Activated CD8-positive, alpha-beta memory T cell treated with anti-CD3 and anti-CD28 coated beads for 48 hours (primary cell): ENCODE measurements at regions not wholly inside any gene's neighbourhood (a gene's known extent, or its start where the extent isn't known, plus 50 kb on each side); places are given as distances from the start of the nearest gene placed in this dataset.
"Not testable (repeated sequence)": the region's sequence is repeated elsewhere in the genome, so short reads cannot be mapped to it uniquely, and the experiment has no call there.

Experiments used
- DNase-seq, 3 experiments: peaks; one replicate each; pipeline ENCODE4 v3.0.0-alpha.2; 2020; ENCODE audit warnings: low read depth in 2 of 3, low spot score in 2 of 3

DNA sequence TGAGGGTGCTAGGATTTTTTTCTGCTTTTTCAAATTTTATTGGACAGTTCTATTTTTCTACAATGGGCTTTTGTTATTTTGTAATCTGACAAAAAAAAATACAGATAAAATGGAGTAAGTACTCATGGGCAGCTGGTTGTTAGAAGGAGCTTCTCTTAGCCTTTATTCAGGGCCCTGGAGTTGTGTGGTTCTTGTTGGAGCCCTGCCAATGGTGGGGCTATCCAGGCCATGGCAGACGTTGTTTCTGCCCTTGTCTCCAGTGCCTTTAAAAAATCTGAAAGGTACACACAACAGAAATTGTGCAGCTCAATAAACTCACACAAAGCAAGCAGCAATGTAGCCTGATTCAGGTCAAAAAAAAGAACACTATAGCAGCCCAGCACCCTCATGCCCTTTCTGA lies 153.5 kb upstream of the GALNT2 start:
- DNase-seq: no peak

DNA sequence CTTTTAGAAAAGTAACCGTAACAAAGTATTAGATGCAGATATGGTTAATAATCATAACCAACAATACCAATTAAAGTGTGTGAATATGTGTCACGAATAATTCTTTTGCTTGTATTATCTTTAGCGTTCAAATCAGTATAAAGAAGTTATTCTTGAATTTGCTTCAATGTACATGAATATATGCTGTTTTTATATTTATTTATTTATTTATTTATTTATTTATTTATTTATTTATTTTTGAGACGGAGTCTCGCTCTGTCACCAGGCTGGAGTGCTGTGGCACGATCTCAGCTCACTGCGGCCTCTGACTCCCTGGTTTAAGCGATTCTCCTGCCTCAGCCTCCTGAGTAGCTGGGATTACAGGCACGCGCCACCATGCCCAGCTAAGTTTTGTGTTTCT lies 147.6 kb upstream of the GALNT2 start:
- not testable (repeated sequence) for DNase-seq

DNA sequence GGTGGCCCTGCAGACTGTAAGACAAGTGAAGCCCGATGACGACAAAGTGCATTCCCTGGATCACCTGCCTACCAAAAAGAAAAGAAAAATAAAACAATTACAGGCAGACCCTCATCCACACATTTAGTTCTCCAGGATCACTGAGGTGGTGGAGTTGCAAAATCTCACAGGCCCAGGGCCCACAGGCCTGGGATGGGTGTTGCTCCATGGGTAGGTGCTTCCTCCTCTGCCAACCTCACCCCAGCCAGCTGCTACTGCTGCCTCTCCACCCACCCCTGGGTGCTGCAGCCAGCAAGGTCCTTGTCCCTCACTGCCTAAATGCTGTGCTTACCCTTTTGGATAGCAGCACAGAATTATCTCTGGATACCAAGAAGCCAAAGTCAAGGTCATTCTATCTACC lies 146.4 kb upstream of the GALNT2 start:
- no peak for DNase-seq

DNA sequence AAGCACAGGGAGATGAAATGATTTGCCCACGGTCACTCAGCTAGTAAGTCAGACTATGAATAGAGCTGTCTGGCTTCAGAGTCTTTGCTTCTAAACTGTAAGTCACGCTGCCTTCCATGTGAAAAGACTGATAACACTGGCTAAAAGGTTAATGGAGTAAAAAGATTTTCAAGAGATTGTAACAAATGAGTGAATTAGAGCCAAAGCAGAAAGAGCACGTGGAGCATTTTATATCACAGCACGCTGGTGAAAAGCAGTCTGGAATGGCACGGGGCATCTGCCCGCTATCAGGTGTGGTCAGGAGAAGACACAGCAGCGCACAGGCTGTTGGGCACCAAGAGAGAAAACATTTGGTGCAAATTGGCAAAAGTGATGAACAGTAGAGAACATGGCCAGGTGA lies 144.8 kb upstream of the GALNT2 start:
- no peak for DNase-seq

DNA sequence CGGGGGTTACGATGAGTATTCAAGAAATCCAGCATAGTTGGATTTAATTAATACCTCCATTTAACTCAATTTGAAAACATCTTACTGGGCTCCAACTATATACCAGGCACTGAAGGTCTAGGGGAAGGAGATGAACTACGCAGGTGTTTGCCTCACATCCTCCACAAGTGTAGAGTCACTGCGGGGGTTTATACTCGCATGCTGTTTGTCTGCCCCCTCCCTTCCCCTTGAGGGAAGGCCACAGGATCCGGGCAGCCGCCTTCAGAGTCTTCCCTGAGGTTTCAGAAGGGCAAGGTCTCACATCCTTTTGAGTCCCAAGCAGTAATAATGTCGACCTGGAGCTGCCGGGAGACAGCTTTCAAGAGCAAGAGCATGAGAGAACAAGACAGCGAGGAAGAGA lies 142.4 kb upstream of the GALNT2 start:
- no peak for DNase-seq

DNA sequence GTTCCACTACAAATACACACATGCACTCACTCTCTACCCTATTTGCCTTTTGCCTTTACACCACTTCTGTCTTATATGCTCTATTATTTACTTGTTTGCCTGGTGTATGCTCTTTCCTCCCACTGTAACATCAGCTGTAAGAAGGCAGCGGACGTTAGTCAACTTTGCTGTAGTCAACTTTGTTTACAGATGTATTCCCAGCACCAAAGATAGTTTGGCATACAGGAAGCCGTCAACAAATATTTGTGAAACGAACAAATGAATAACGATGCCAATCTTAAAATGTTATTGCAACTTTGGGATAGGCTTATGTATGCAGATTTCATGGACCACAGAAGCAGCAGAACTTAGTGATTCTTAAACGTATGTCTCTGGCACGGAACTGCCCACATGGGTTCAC lies 138.3 kb upstream of the GALNT2 start:
- DNase-seq: no peak

DNA sequence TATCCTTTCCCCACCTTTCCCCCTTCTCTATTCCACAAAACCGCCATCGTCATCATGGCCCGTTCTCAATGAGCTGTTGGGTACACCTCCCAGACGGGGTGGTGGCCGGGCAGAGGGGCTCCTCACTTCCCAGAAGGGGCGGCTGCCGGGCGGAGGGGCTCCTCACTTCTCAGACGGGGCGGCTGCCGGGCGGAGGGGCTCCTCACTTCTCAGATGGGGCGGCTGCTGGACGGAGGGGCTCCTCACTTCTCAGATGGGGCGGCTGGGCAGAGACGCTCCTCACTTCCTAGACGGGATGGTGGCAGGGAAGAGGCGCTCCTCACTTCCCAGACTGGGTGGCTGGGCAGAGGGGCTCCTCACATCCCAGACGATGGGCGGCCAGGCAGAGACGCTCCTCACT lies 135.3 kb upstream of the GALNT2 start:
- not testable (repeated sequence) for DNase-seq

DNA sequence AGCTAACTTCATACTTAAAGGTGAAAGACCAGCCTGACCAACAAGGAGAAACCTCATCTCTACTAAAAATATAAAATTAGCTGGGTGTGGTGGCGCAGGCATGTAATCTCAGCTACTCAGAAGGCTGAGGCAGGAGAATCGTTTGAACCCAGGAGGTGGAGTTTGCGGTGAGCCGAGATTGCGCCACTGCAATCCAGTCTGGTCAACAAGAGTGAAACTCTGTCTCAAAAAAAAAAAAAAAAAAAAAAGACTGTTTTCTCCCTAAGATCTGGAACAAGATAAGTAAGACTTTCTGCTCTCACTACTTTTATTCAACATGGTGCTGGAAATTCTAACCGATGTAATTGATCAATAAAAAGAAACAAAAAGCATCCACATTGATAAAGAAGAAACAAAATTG lies 131.9 kb upstream of the GALNT2 start:
- DNase-seq: not testable (repeated sequence)

DNA sequence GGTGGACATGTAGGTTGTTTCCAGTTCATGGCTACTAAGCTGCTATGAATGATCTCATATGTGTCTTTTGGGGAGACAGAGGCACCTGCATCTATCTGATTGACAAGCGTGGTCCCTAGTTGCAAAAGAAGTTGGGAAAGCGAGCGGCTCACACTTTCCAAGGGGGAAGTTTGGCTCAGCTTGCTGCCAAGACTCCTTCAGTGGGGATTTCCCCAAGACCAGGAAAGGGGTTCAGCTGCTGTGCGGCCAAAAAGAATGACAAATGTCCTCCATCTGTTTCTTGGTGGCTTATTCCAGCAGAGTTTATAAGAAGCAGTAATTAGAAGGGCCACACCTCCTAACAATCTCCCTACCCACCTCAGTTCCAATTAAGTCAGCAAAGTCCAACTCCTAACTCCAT lies 128.5 kb upstream of the GALNT2 start:
- no peak for DNase-seq

DNA sequence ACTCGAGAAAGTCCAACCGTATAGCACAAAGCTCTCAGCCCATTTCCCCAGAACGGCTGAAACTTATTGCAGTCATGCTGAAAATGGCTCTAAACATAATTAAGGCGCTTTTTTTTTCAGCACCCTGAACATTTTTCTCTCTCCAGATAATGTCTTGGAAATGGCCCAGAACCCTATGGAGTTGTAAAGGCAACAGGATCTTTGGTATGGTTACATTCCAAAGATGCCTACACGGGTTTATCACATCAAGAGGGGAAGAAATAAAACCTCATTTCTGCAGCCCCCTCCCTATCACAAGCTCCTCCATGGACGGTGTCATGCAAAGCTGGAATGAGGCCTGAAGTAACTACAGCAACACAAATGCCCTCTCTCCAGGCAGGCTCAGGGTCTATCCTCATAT lies 126.4 kb upstream of the GALNT2 start:
- DNase-seq: no peak

DNA sequence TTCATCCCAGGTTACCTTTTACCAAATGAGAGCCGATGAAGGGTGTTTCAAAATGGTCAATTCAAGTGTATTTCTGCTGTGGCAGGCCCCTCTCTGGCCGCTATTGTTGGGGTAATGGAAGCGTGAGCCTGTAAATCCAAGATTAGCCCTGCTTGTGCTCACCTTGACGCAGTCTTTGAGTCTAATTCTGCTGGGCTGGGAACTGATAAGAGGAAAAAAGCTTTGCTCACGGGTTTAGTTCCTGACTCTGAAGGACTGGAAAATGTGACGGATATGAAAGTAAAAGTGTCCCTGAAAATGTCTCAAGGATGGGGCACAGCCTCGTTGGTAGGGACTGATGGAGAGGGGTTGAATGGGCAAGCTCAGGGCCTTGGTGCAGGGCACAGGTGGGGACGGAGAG lies 125.9 kb upstream of the GALNT2 start:
- DNase-seq: no peak

DNA sequence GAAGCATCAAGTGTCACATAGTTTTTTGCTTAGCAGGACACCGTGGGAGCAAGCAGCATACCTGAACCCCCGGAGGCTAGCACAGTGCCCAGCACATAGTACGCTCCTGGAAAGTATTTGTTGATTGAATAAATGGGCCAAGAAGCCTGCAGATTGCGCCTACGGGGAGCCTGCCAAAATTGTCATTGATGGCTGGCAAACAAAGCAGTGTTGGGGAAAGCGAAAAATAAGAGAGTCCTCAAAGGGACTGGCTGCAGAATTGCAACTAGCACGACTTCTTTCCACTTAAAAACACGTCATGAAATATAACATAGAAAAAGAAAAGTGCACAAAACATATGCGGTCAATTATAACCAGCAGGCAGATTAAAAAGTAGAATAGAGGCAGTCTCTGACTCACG lies 125.2 kb upstream of the GALNT2 start:
- DNase-seq: no peak

DNA sequence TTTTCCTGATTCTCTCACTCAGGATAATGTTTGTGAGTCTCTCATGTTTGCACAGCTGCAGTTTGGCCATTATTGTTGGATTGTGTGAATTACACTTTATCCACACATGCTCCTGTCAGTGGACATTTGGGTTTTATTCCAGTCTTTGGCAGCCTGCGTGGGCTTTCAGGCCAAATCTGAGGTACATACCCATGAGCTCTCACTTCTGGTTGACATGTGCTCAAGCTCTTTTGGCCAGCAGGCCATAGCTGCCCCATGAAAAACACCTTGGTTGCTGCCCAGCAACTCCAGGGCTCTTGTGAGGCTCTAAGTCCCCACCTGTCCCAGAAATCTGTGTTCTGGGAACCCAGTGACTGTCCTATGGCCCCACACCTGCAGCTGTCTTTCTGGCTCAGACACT lies 124.5 kb upstream of the GALNT2 start:
- DNase-seq: no peak

DNA sequence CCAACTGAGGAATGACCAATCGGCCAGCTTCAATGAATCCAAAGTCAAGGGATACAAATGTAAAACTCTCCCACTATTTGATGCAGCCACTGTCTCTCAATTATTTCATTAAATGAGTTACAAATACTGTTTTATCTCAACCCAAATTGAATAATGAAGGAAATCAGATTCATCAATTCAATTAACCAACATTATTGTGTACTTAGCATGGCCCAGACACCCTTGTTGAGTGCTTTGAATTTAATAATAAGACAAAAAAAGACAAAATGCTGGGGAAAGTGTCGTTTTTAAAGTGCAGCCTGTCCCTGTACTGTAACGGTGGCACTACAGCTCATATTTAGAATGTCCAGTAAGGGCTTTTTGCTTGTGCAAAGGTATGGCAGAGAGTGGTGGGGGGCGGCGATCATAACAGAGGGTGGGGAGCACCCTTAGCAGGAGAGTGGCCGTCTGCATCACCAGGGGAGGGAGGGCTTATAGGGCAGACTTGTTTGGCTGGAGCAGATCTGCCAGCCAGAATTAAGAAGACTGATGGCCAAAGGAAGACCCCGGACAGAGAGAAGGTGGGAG lies 123.8 kb upstream of the GALNT2 start:
- no peak for DNase-seq

DNA sequence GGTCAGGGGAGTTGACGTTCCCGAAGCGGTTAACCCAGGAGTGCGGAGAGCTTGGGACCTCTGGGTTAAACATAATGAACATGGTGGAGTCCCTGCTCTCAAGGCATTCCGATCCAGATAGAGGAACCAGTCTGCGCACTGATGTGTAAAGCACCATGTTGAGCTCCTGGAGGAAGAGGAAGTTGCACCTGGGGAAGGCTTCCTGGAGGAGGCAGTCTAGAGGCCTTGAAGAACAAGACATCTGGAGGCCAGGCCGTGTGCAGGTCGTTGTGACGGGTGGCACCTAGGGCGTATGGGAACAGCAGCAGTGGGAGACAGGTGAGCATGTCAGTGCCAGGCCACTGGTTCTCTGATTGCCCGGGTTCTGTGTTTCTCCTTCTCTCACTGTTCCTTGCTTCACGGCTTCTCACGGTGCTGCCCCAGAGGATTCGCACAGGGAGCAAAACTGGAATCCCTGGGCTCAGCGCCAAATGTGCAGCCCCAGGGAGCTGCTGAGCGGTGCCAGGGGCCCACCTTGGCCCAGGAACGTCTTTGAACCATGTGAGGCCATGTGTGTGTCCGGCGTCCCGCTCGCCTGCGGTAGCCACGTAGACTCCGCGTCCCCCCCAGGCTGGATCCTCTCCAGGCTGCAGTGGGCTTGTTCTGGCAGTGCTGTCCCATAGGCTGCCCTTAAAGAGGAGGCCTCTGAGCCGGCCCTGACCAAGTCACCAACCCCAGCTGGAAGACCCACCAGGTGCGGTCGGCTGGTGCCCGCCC lies 122.9 kb upstream of the GALNT2 start:
- no peak for DNase-seq

DNA sequence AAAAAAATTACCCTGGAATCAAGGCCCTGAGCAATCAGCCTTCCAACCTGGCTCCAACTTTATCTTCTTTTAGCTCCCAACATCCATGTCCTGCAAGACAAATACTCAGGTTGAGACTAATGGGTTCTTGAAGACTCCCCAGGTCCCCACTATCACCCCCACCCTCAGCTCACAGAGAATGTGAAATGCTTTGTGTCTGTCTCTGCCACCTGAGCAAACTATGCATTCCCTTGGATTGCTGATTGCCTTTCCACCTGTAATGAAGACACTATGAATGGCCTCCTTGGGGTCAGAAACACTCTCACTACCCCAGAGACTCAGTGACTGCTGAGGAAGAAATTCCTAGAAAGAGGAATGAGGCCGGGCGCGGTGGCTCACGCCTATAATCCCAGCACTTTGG lies 121.2 kb upstream of the GALNT2 start:
- DNase-seq: no peak

DNA sequence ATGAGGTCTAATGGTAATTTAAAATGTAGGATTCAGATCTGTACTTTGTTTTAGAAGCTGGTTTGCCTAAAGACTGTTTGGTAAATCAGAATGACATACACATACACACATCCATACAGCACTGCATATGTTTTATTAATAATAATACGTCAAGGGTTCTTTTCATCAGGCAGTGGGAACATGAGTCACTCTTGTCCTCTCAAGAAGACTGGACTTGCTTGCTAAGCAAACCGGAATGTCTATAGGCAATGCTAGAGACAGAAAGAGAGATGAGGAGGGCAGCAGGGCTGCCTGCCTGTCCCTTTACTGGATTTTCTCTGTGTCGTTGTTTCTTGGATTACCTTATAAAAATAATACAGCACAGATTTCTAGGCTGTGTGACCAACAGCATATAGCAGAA lies 119.1 kb upstream of the GALNT2 start:
- no peak for DNase-seq

DNA sequence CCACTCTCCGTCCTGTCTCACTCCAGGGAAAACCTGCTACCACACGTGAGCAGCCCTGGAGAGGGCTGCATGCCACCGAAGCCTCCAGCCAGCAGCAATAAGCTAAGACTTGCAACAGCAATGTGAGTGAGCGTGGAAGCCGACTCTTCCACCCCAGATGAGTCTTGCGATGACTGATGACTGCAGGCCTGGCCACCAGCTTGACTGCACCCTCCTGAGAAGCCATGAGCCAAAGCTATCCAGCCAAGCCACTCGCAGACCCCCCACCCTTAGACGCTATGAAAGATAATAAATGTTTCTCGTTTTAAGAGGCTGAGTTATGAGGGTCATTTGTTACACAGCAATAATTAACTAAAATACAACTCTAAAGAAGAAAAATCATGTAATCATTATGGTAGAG lies 118.6 kb upstream of the GALNT2 start:
- DNase-seq: no peak

DNA sequence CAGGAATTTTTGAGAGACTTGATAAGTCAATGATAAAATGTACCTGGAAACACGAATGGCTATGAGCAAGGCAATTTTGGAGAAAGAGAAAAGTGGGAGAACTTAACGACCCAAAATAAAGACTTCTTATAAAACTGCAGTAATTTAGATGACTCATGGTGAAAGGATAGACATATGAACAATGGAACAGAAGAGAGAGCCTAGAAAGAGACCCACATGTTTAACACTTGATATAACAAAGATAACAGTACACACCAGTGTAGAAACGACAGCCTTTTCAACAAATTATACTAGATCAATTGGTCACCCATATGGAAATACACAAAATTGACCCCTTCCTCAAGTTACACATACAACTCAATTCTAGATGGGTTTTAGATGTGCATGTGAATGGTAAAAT lies 117.5 kb upstream of the GALNT2 start:
- DNase-seq: no peak

DNA sequence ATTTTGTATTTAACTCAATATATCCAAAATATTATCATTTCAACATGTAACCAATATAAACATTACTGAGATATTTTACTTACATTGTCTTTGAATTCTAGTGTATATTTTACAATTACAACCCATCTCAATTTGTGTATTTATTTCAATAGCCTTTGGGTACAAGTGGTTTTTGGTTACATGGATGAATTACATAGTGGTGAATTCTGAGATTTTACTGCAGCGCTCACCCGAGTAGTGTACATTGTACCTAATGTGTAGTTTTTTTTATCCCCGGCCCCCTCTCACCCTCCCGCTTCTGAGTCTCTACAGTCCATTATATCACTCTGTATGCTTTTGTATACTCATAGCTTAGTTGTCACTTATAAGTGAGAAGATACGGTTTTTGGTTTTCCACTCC lies 117.0 kb upstream of the GALNT2 start:
- no peak for DNase-seq

DNA sequence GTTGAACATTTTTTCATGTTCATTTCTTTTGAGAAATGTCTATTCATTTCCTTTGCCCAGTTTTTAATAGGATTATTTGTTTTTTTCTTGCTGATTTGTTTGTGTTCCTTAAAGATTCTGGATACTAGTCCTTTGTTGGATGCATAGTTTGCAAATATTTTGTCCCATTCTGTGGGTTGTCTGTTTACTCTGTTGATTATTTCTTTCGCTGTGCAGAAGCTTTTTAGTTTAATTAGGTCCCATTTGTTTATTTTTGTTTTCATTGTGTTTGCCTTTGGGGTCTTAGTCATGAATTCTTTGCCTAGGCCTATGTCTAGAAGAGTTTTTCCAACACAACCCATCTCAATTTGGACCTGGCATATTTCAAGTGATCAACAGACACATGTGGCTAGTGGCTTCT lies 116.1 kb upstream of the GALNT2 start:
- no peak for DNase-seq

DNA sequence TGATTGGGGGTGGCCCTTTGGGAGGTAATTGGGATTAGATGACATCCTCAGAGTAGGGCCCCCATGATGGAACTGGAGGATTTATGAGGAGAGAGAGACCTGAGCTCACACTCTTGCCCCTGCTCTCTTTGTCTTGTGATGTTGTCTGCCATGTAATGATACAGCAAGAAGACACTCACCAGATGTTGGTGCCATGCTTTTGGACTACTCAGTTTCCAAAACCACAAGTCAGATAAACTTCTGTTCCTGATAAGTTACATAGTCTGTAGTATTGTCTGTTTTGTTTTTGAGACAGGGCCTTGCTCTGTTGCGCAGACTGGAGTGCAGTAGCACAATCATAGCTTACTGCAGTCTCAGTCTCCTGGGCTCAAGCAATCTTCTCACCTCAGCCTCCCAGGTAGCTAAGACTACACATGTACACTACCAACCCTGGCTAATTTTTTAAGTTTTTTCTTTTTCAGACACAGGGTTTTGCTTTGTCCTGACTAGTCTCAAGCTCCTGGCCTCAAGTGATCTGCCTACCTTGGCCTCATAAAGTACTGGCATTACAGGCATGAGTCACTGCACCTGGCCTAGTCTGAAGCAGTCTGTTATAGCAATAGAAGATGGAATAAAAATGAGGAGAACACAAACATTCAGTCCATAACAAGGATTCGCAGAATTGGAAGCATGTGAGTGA lies 115.0 kb upstream of the GALNT2 start:
- no peak for DNase-seq
